ENCODE measurements at regions not wholly inside any gene's neighbourhood (a gene's known extent, or its start where the extent isn't known, plus 50 kb on each side); places are given as distances from the start of the nearest gene placed in this dataset.

DNA sequence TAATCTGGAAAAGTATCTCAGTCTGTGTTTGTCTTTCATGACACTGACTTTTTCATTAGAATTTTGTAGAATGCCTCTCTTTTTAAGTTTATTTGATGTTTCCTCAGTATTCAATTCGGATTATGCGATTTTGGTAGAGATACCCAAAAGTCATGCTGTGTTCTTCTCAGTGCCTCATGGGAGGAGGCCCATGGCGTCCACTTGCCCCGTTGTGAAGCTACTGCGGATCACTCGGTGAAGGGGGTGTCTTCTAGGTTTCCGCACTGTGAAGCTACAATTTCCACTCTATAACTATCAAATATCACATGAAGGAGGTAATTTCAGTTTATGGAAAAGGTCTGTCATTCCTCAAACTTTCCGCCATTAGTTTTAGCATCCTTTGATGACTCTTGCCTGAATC is 794.0 kb downstream of the TBC1D22A start:
- 66 to 67% methylated on average over 8 of the region's 8 CpGs for WGBS, 2 experiments (ENCODE audit: low coverage in 1 of 2, low lambda C conversion rate in 2 of 2, missing lambda C conversion rate in 2 of 2)
- TF ChIP-seq EZH2phosphoT487 (IDR thresholded peaks at IDR 0.05; ENCODE audit: insufficient read depth, low read depth) (no peak), EZH2 (IDR thresholded peaks at IDR 0.05; ENCODE audit: insufficient read depth, poor library complexity, severe bottlenecking) (no peak)
- Histone ChIP-seq H3K9me2 (ENCODE audit: insufficient read depth) (no peaks in the 10 kb centered on the region), H4K20me1 (ENCODE audit: insufficient read depth) (no peaks in the 10 kb centered on the region), H2AFZ (no peak overlapping the region), H3K27ac (no peak overlapping the region), H3K9ac (no peak overlapping the region), H3F3A (ENCODE audit: insufficient read depth) (no peaks in the 10 kb centered on the region), H3K4me3 (no peak overlapping the region), H3K4me1 (ENCODE audit: insufficient read depth) (no peaks in the 10 kb centered on the region), H3K79me2 (ENCODE audit: insufficient read depth) (no peaks in the 10 kb centered on the region), H3K9me3 (ENCODE audit: low read depth) (no peaks in the 10 kb centered on the region), H3K36me3 (ENCODE audit: low read depth) (no peaks in the 10 kb centered on the region), H3K27me3 (replicated peaks; ENCODE audit: insufficient read depth) (no peaks in the 10 kb centered on the region), H3K4me2 (ENCODE audit: unreplicated experiment) (no peak overlapping the region)
- in situ Hi-C loops (cut with MboI), result no loop called here
- no peak for DNase-seq

DNA sequence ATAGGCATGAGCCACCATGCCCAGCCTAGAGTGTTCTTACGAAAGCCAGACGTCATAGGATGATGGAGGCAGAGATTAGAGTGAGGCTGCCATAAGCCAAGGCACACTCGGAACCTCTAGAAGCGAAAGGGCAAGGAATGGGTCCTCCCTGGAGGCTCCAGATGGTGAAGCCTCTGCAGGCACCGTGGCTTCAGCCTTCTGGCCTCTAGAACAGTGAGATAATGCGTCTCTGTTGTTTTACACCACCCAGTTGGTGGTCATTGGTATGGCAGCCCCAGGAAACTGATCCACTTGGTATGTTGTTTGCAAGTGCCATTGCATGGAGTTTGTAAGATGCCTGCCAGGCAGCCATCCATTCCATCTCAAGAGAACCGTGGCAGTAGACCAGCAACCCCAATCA is 791.0 kb downstream of the TBC1D22A start:
- no peaks in the 10 kb centered on the region for H3K4me1 ChIP-seq (ENCODE audit: insufficient read depth)
- H3K9ac ChIP-seq, result no peak overlapping the region
- no peak for DNase-seq
- H3K27ac ChIP-seq, result no peak overlapping the region
- TF ChIP-seq EZH2 (IDR thresholded peaks at IDR 0.05; ENCODE audit: insufficient read depth, poor library complexity, severe bottlenecking) (no peak), EZH2phosphoT487 (IDR thresholded peaks at IDR 0.05; ENCODE audit: insufficient read depth, low read depth) (no peak)
- in situ Hi-C loops (cut with MboI), result no loop called here
- no peak overlapping the region for H3K4me2 ChIP-seq (ENCODE audit: unreplicated experiment)
- no peaks in the 10 kb centered on the region for H3K9me3 ChIP-seq (ENCODE audit: low read depth)
- H3K27me3 ChIP-seq (replicated peaks; ENCODE audit: insufficient read depth), result no peaks in the 10 kb centered on the region
- no peaks in the 10 kb centered on the region for H3K36me3 ChIP-seq (ENCODE audit: low read depth)
- 32 to 40% methylated on average over 7 of the region's 7 CpGs for WGBS, 2 experiments (ENCODE audit: low coverage in 1 of 2, low lambda C conversion rate in 2 of 2, missing lambda C conversion rate in 2 of 2)
- H3K4me3 ChIP-seq, result no peak overlapping the region
- no peak overlapping the region for H2AFZ ChIP-seq
- no peaks in the 10 kb centered on the region for H3K9me2 ChIP-seq (ENCODE audit: insufficient read depth)
- no peaks in the 10 kb centered on the region for H3F3A ChIP-seq (ENCODE audit: insufficient read depth)
- H3K79me2 ChIP-seq (ENCODE audit: insufficient read depth), result no peaks in the 10 kb centered on the region
- no peaks in the 10 kb centered on the region for H4K20me1 ChIP-seq (ENCODE audit: insufficient read depth)

DNA sequence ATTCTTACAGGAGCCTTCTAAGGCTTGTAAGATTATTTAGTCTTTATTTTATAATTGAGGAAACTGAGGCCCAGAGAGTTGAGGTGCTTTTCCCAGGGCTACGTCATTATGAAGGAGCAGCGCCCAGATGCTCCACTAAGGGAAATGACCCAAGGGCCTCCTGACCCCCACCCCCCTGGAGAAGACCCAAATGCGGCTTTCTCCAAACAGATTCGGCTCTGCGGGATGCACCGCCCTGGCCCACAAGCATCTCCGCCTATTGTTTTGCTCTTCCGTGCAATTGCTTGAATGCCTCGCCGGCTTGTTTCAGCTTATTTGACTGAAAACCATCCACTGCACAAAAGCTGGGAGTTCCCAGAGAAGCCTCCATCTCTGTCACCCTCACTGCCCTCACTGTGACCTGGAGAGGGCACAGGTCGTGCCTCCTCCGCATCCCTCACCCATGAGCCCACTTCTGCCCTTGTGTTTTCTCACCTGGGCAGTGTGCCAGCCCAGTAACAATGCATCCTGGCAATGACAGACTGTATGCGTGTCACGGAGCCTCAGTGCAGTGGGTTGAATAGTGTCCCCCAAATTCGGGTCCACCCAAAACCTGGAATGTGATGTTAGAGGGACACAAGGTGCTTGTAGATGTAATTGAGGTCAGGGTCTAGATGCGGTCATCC is 790.2 kb downstream of the TBC1D22A start:
- no peaks in the 10 kb centered on the region for H3K9me3 ChIP-seq (ENCODE audit: low read depth)
- 64% methylated on average over 16 of the region's 16 CpGs for WGBS, 2 experiments (ENCODE audit: low coverage in 1 of 2, low lambda C conversion rate in 2 of 2, missing lambda C conversion rate in 2 of 2)
- no peak for DNase-seq
- H3K4me1 ChIP-seq (ENCODE audit: insufficient read depth), result no peaks in the 10 kb centered on the region
- no peak overlapping the region for H2AFZ ChIP-seq
- no peaks in the 10 kb centered on the region for H3F3A ChIP-seq (ENCODE audit: insufficient read depth)
- no peaks in the 10 kb centered on the region for H4K20me1 ChIP-seq (ENCODE audit: insufficient read depth)
- no peak overlapping the region for H3K27ac ChIP-seq
- in situ Hi-C loops (cut with MboI), result no loop called here
- H3K36me3 ChIP-seq (ENCODE audit: low read depth), result no peaks in the 10 kb centered on the region
- no peak overlapping the region for H3K9ac ChIP-seq
- no peak overlapping the region for H3K4me2 ChIP-seq (ENCODE audit: unreplicated experiment)
- no peak overlapping the region for H3K4me3 ChIP-seq
- TF ChIP-seq EZH2 (IDR thresholded peaks at IDR 0.05; ENCODE audit: insufficient read depth, poor library complexity, severe bottlenecking) (no peak), EZH2phosphoT487 (IDR thresholded peaks at IDR 0.05; ENCODE audit: insufficient read depth, low read depth) (no peak)
- no peaks in the 10 kb centered on the region for H3K79me2 ChIP-seq (ENCODE audit: insufficient read depth)
- H3K27me3 ChIP-seq (replicated peaks; ENCODE audit: insufficient read depth), result no peaks in the 10 kb centered on the region
- H3K9me2 ChIP-seq (ENCODE audit: insufficient read depth), result no peaks in the 10 kb centered on the region

DNA sequence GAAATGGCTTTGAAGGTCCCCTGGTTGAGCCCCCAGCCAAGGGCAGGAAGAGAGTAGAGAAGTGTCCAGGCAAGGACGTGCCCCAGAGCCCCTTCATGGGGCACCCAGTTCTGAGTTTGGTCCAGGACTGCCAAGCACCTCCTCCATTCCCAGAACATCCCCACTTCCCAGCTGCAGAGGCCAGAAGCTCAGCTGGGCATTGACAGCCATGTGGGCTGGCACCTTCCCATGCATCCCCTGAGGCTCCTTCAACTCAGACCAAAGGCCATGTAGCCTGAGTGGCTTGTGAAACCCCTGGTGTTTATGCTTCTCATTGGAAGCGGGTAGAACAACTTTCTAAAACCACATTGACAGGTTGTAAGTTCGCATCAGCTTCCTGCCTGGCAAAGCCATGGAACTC is 789.6 kb downstream of the TBC1D22A start:
- no peaks in the 10 kb centered on the region for H3K9me3 ChIP-seq (ENCODE audit: low read depth)
- H4K20me1 ChIP-seq (ENCODE audit: insufficient read depth), result no peaks in the 10 kb centered on the region

DNA sequence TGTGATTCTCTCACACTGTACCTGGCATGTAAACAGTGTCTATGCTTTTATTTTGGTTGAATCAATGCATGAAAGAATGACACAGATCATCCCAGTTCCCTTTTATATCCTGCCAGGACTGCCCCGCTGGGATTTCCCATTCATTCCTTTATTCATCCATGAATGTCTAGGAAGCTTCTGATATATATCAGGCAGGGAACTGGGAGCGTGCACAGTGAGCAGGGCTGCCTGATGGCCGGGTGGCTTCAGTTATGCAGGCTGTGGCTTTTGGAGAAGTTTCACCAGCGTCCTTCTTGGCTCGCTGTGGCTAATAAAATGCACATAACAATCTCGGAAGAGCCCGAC is 789.0 kb downstream of the TBC1D22A start:
- no peaks in the 10 kb centered on the region for H3K9me3 ChIP-seq (ENCODE audit: low read depth)
- WGBS, 2 experiments (ENCODE audit: low coverage in 1 of 2, low lambda C conversion rate in 2 of 2, missing lambda C conversion rate in 2 of 2), result 14 to 30% methylated on average over 7 of the region's 7 CpGs
- no peak for DNase-seq

More for the DNA sequence above, 789.6 kb downstream of the TBC1D22A start:
- no peak overlapping the region for H3K27ac ChIP-seq
- no peak for DNase-seq
- TF ChIP-seq EZH2 (IDR thresholded peaks at IDR 0.05; ENCODE audit: insufficient read depth, poor library complexity, severe bottlenecking) (no peak), EZH2phosphoT487 (IDR thresholded peaks at IDR 0.05; ENCODE audit: insufficient read depth, low read depth) (no peak)
- no peak overlapping the region for H2AFZ ChIP-seq
- no peaks in the 10 kb centered on the region for H3K4me1 ChIP-seq (ENCODE audit: insufficient read depth)
- H3K27me3 ChIP-seq (replicated peaks; ENCODE audit: insufficient read depth), result no peaks in the 10 kb centered on the region
- in situ Hi-C loops (cut with MboI), result no loop called here
- no peaks in the 10 kb centered on the region for H3K79me2 ChIP-seq (ENCODE audit: insufficient read depth)
- no peak overlapping the region for H3K4me2 ChIP-seq (ENCODE audit: unreplicated experiment)
- H3K4me3 ChIP-seq, result no peak overlapping the region
- no peaks in the 10 kb centered on the region for H3F3A ChIP-seq (ENCODE audit: insufficient read depth)
- H3K36me3 ChIP-seq (ENCODE audit: low read depth), result no peaks in the 10 kb centered on the region
- no peak overlapping the region for H3K9ac ChIP-seq
- 26 to 28% methylated on average over 3 of the region's 3 CpGs for WGBS, 2 experiments (ENCODE audit: low coverage in 1 of 2, low lambda C conversion rate in 2 of 2, missing lambda C conversion rate in 2 of 2)
- H3K9me2 ChIP-seq (ENCODE audit: insufficient read depth), result no peaks in the 10 kb centered on the region

More for the DNA sequence above, 789.0 kb downstream of the TBC1D22A start:
- Histone ChIP-seq H3K9ac (no peak overlapping the region), H3K4me3 (no peak overlapping the region), H4K20me1 (ENCODE audit: insufficient read depth) (no peaks in the 10 kb centered on the region), H3K4me1 (ENCODE audit: insufficient read depth) (no peaks in the 10 kb centered on the region), H3K79me2 (ENCODE audit: insufficient read depth) (no peaks in the 10 kb centered on the region), H3K9me2 (ENCODE audit: insufficient read depth) (no peaks in the 10 kb centered on the region), H3K27me3 (replicated peaks; ENCODE audit: insufficient read depth) (no peaks in the 10 kb centered on the region), H2AFZ (no peak overlapping the region), H3K4me2 (ENCODE audit: unreplicated experiment) (no peak overlapping the region), H3F3A (ENCODE audit: insufficient read depth) (no peaks in the 10 kb centered on the region), H3K36me3 (ENCODE audit: low read depth) (no peaks in the 10 kb centered on the region), H3K27ac (no peak overlapping the region)
- no peak for TF ChIP-seq EZH2phosphoT487 (IDR thresholded peaks at IDR 0.05; ENCODE audit: insufficient read depth, low read depth)
- no peak for TF ChIP-seq EZH2 (IDR thresholded peaks at IDR 0.05; ENCODE audit: insufficient read depth, poor library complexity, severe bottlenecking)
- in situ Hi-C loops (cut with MboI), result no loop called here
